SU-DHL-6 (cell line): ENCODE measurements at regions not wholly inside any gene's neighbourhood (a gene's known extent, or its start where the extent isn't known, plus 50 kb on each side); places are given as distances from the start of the nearest gene placed in this dataset.

Experiments used
- CTCF ChIP-seq: fragments of 200-600 bp; sonication (generic); IDR thresholded peaks from one replicate; pipeline ENCODE4 v1.5.1; 2017; ENCODE audit warnings: antibody characterized with exemption, mild to moderate bottlenecking, low read length, moderate library complexity; ENCODE audit not compliant: insufficient read depth, poor library complexity, severe bottlenecking
- EZH2phosphoT487 ChIP-seq: fragments of 200-600 bp; sonication (generic), shearing (Covaris generic); conservative IDR thresholded peaks from 2 replicates; pipeline ENCODE4 v1.6.1; 2018; ENCODE audit warnings: mild to moderate bottlenecking, antibody characterized with exemption, low read length, moderate library complexity, mixed read lengths

- TF ChIP-seq CTCF, result no peak
- TF ChIP-seq EZH2phosphoT487, result no peak
These were observed 800.9 kb upstream of the CHORDC1 start for GRCh38 chr11:91023731-91024130.
